ENCODE measurements at regions not wholly inside any gene's neighbourhood (a gene's known extent, or its start where the extent isn't known, plus 50 kb on each side); places are given as distances from the start of the nearest gene placed in this dataset.

- DNase-seq, result no peak
Measured at GRCh38 chr4:62199291-62199810, 999.2 kb downstream of the ADGRL3 start.

GRCh38 chr4:62196338-62196737 is 996.2 kb downstream of the ADGRL3 start:
- no peak for DNase-seq

GRCh38 chr4:62194342-62194741 is 994.2 kb downstream of the ADGRL3 start:
- DNase-seq, result no peak

GRCh38 chr4:62193761-62194160 is 993.6 kb downstream of the ADGRL3 start:
- DNase-seq, result no peak

- DNase-seq, result no peak
Measured at GRCh38 chr4:62191451-62192240, 991.5 kb downstream of the ADGRL3 start.

GRCh38 chr4:62170235-62170634 is 970.1 kb downstream of the ADGRL3 start:
- no peak for DNase-seq

- no peak for DNase-seq
Measured at GRCh38 chr4:62168681-62169080, 968.6 kb downstream of the ADGRL3 start.

- DNase-seq, result no peak
Measured at GRCh38 chr4:62162606-62163005, 962.5 kb downstream of the ADGRL3 start.

GRCh38 chr4:62161446-62161845 is 961.3 kb downstream of the ADGRL3 start:
- no peak for DNase-seq

- no peak for DNase-seq
Measured at GRCh38 chr4:62159876-62160275, 959.8 kb downstream of the ADGRL3 start.

- DNase-seq, result no peak
Measured at GRCh38 chr4:62159306-62159705, 959.2 kb downstream of the ADGRL3 start.

- no peak for DNase-seq
Measured at GRCh38 chr4:62156205-62156604, 956.1 kb downstream of the ADGRL3 start.

GRCh38 chr4:62145276-62145675 is 945.1 kb downstream of the ADGRL3 start:
- no peak for DNase-seq

- no peak for DNase-seq
Measured at GRCh38 chr4:62144431-62144830, 944.3 kb downstream of the ADGRL3 start.

- DNase-seq, result no peak
Measured at GRCh38 chr4:62135565-62136156, 935.5 kb downstream of the ADGRL3 start.

- DNase-seq, result no peak
Measured at GRCh38 chr4:62133977-62134376, 933.9 kb downstream of the ADGRL3 start.

- no peak for DNase-seq
Measured at GRCh38 chr4:62133101-62133897, 933.2 kb downstream of the ADGRL3 start.

GRCh38 chr4:62131049-62131448 is 930.9 kb downstream of the ADGRL3 start:
- DNase-seq, result no peak

- no peak for DNase-seq
Measured at GRCh38 chr4:62130637-62131036, 930.5 kb downstream of the ADGRL3 start.

- DNase-seq, result no peak
Measured at GRCh38 chr4:62130230-62130629, 930.1 kb downstream of the ADGRL3 start.
